HG03103 (cell line): ENCODE measurements at regions not wholly inside any gene's neighbourhood (a gene's known extent, or its start where the extent isn't known, plus 50 kb on each side); places are given as distances from the start of the nearest gene placed in this dataset.
A peak's percentile ranks its signal among the peaks of the same experiment; 100 is the strongest.
"Not testable (repeated sequence)": the region's sequence is repeated elsewhere in the genome, so short reads cannot be mapped to it uniquely, and the experiment has no call there.

ENCODE experiments used
- ATAC-seq: cut with Tn5 transposase; IDR thresholded peaks from one replicate; pipeline ENCODE4 v1.9.1; 2021; ENCODE audit warnings: low read depth; ENCODE audit not compliant: unreplicated experiment

GRCh38 chr2:150373374-150373773 is 114.1 kb downstream of the RND3 start:
- no peak for ATAC-seq

DNA sequence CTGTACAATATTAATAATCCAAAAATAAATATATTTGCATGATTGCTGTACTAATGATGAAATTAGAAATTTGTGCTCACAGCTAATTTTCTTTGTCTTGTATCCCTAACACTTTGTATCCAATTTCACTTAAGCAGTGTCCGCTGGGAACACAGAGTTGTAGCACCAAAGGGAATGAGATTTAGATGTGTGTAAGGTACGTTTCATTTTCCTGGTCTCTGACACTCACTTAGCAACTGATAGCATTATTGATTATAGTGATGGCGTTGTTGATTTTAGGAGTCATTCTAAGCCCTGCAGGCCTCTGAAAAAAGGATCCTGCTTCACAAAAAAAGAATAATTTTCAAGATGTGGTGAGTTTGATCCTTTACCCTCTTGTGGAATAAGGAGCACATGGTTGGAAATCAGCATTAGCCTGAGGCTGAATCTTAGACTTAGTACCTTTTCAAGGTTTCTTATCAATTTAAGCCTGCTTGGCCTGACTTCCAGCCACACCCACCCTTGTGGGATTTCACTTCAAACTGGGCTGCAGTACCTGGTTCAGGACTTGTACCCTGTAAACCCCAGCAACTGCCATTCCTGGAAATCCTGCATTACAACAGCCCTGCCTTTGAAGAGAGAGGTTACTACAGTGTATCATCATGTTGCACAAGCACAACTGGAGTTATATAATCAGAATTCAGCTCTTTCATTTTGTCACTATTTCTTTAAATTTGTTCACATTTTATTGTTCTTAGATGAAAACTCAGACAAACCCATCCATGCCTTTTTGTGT is 116.2 kb downstream of the RND3 start:
- no peak for ATAC-seq

GRCh38 chr2:150370561-150370960 is 116.9 kb downstream of the RND3 start:
- ATAC-seq, result no peak

GRCh38 chr2:150369862-150370261 is 117.6 kb downstream of the RND3 start:
- ATAC-seq, result no peak

- no peak for ATAC-seq
Measured at GRCh38 chr2:150358468-150358807, 129.0 kb downstream of the RND3 start.

DNA sequence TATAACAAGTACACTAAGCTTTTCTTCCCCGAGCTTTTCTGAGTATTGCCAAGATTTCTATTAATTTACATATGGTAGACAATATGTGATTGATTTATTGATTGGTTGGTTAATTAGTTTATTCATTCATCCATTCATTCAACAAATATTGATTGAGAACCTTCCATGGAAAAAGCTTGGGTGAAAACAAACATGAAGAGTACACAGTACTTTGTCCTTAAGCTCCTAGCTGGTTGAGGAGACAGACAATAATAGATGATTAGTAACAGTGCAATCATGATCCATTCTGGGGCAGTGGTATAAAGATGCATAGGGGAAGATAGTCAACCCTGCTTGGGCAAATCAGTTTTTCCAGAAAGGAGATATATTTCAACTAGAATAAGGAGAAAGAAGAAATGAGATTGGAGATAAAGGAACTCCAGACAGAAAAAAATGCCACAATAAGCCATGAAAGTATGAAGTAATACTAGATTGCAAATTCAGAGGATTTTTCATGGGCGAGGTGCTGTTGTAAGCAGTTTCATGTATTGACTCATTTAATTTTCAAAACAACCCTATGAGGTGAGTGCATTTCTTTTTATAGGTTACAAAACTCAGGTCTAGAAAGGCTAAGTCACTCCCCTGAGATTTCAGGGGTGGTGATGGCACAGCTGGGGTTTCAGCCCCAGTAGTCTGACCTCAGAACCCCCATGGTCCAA is 129.5 kb downstream of the RND3 start:
- peak; percentile 72 for ATAC-seq

DNA sequence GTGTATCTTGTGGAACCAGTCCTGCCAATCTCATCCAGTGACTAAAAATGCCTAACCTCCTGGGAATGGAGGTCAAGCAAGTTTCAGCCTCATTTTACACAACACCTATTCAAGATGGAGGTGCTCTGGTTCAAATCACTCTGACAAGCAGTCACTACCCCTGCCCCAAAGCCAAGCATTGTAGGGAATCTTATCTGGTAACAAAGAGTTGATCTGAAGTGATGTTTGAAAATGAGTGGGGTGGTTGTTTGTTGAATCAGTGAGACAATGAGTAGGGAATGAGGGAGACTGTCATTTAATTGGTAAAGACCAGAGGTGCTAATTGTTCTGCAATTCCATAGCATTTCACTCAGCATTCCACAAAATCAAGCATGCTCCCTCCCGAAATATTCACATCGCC is 132.0 kb downstream of the RND3 start:
- no peak for ATAC-seq

- no peak for ATAC-seq
Measured at GRCh38 chr2:150353376-150353775, 134.1 kb downstream of the RND3 start.

GRCh38 chr2:150351922-150352321 is 135.5 kb downstream of the RND3 start:
- no peak for ATAC-seq

GRCh38 chr2:150350500-150350899 is 137.0 kb downstream of the RND3 start:
- ATAC-seq, result no peak

DNA sequence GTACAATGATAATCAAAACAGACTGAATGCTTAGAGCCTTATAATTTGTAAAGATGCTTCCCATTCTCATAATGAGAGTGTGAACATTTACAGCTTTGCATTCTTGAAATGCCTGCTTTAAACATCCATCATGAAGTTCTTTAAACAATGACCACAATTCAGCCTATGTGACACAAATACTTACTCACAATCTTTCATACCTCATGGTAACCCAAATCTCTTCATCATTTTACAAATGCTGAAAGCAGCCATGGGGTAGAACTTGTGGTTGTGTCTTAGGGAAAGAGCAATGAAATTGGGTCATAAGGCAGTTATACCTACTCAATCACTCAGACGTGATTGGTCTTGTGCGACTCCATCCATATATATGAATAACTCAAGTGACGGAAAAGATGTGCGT is 140.7 kb downstream of the RND3 start:
- no peak for ATAC-seq

GRCh38 chr2:150341982-150342680 is 145.3 kb downstream of the RND3 start:
- ATAC-seq, result no peak

DNA sequence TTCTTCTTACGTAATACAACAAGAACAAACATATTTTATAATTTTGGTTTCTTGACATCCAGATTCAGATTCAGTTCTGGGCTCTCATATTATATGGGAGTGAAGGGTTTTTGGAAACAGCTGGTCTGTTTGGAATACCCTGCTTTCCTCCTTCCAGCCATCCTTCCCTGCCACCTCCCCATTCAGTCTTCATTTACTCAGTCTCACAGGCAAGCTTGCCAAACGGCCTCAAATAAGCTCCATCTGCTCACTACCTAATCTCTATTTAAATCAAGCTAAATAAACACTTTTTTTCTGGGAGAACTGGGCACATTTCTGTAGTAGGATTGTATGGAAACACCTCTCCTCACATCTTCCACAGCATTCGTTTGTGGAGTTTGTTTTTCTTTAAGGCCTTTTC is 147.5 kb downstream of the RND3 start:
- ATAC-seq, result no peak

DNA sequence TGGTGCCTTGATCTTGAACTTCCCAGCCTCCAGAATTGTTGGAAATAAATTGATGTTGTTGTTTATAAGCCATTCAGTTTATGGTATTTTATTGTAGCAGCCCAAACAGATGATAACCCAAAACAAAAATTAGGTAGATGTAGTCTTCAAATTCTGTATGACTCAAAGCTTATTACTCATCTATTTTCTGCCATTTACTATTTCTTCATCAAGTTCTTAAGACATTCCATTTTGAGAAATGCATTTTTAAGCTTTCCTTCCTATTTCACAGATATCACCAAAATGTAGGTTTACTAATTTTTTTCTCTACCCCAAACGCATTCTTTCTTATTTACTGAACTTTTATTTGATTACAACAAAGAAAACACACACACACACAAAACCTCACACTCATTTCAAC is 148.2 kb downstream of the RND3 start:
- ATAC-seq, result no peak

GRCh38 chr2:150335596-150335995 is 151.9 kb downstream of the RND3 start:
- no peak for ATAC-seq

DNA sequence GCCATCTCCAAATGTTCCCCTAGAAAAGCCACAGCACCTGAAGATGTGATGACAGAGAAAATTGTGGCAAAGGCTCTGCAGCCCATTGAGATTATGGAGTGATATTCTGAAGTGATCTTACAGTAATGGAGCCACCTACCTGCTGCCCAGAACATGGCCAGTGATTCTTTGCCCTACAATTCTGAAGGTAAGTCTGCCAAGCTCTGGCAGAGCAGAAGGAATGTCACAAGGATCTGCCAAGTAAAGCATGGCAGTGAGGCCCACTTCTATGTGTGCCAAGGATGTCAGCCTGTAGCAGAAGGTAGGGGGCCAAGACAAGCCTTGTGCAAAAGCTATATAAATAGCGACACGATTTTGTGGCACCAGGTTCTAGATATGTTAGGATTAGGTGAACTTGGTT is 155.1 kb downstream of the RND3 start:
- no peak for ATAC-seq

- ATAC-seq, result no peak
Measured at GRCh38 chr2:150327564-150328489, 159.6 kb downstream of the RND3 start.

- ATAC-seq, result no peak
Measured at GRCh38 chr2:150325656-150326314, 161.7 kb downstream of the RND3 start.

DNA sequence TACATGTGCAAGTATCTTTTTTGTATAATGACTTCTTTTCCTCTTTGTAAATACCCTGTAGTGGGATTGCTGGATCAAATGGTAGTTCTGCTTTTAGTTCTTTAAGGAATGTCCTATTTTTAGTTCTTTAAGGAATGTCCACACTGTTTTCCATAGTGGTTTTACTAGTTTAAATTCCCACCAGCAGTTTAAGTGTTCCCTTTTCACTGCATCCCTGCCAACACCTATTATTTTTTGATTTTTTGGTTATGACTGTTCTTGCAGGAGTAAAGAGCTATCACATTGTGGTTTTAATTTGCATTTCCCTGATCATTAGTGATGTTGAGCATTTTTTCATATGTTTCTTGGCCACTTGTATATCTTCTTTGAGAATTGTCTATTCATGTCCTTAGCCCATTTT is 164.4 kb downstream of the RND3 start:
- ATAC-seq, result not testable (repeated sequence)

DNA sequence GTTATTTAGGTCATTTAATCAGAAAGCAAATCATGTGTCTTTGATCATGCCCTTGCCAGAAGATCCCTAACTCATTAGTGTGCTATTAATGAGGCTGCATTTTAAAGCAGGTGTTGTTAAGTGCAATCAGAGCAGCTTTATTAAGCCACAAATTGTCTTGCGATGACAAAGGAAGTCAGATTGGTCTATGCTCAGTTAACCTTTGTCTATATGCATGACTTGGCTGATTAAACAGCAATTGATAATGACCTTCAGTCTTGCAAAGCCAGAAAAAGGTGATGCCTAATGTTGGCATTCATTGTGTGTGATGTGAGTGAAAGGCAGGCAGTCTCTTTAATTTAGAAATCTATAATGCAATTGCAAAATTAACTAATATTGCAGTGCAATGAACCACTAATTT is 166.9 kb downstream of the RND3 start:
- ATAC-seq, result no peak
